SKM-1 (cell line): ENCODE measurements at regions not wholly inside any gene's neighbourhood (a gene's known extent, or its start where the extent isn't known, plus 50 kb on each side); places are given as distances from the start of the nearest gene placed in this dataset.

Experiments
- DNase-seq: peaks from one replicate; lab custom pipeline; 2025; ENCODE audit not compliant: unreplicated experiment; lab: John Stamatoyannopoulos, UW

- DNase-seq: no peak
Measured at GRCh38 chr6:164495882-164496495, 813.4 kb downstream of the C6orf118 start.

GRCh38 chr6:164478426-164478825, 831.0 kb downstream of the C6orf118 start:
- no peak for DNase-seq

GRCh38 chr6:164477790-164478189, 831.6 kb downstream of the C6orf118 start:
- no peak for DNase-seq

GRCh38 chr6:164477101-164477500, 832.3 kb downstream of the C6orf118 start:
- DNase-seq: no peak

- no peak for DNase-seq
Measured at GRCh38 chr6:164469276-164469949, 840.0 kb downstream of the C6orf118 start.

GRCh38 chr6:164455835-164456234, 853.6 kb downstream of the C6orf118 start:
- no peak for DNase-seq

GRCh38 chr6:164453835-164454234, 855.6 kb downstream of the C6orf118 start:
- DNase-seq: no peak

- DNase-seq: no peak
Measured at GRCh38 chr6:164442572-164442971, 866.8 kb downstream of the C6orf118 start.

- DNase-seq: no peak
Measured at GRCh38 chr6:164439331-164439730, 870.1 kb downstream of the C6orf118 start.

GRCh38 chr6:164436976-164437375, 872.4 kb downstream of the C6orf118 start:
- no peak for DNase-seq

GRCh38 chr6:164427728-164428402, 881.5 kb downstream of the C6orf118 start:
- DNase-seq: no peak

- DNase-seq: no peak
Measured at GRCh38 chr6:164424489-164424888, 884.9 kb downstream of the C6orf118 start.

GRCh38 chr6:164419099-164419498, 890.3 kb downstream of the C6orf118 start:
- DNase-seq: no peak

- no peak for DNase-seq
Measured at GRCh38 chr6:164418262-164418588, 891.2 kb downstream of the C6orf118 start.

GRCh38 chr6:164417537-164418261, 891.7 kb downstream of the C6orf118 start:
- DNase-seq: no peak

GRCh38 chr6:164415832-164416563, 893.4 kb downstream of the C6orf118 start:
- no peak for DNase-seq

- DNase-seq: no peak
Measured at GRCh38 chr6:164414695-164415094, 894.7 kb downstream of the C6orf118 start.

GRCh38 chr6:164412566-164412965, 896.8 kb downstream of the C6orf118 start:
- DNase-seq: no peak

GRCh38 chr6:164410017-164410416, 899.4 kb downstream of the C6orf118 start:
- no peak for DNase-seq

- DNase-seq: no peak
Measured at GRCh38 chr6:164409309-164410009, 899.9 kb downstream of the C6orf118 start.
